ENCODE measurements at regions not wholly inside any gene's neighbourhood (a gene's known extent, or its start where the extent isn't known, plus 50 kb on each side); places are given as distances from the start of the nearest gene placed in this dataset.
A peak's percentile ranks its signal among the peaks of the same experiment; 100 is the strongest.

GRCh38 chr6:110529907-110530306, 53.5 kb upstream of the SLC22A16 start:
- TF ChIP-seq REST (IDR thresholded peaks at IDR 0.05; ENCODE audit: insufficient replicate concordance, low read depth), result no peak
- no peak for TF ChIP-seq SPI1 (IDR thresholded peaks at IDR 0.05; ENCODE audit: borderline replicate concordance, low read depth)
- TF ChIP-seq, protein P1, sequence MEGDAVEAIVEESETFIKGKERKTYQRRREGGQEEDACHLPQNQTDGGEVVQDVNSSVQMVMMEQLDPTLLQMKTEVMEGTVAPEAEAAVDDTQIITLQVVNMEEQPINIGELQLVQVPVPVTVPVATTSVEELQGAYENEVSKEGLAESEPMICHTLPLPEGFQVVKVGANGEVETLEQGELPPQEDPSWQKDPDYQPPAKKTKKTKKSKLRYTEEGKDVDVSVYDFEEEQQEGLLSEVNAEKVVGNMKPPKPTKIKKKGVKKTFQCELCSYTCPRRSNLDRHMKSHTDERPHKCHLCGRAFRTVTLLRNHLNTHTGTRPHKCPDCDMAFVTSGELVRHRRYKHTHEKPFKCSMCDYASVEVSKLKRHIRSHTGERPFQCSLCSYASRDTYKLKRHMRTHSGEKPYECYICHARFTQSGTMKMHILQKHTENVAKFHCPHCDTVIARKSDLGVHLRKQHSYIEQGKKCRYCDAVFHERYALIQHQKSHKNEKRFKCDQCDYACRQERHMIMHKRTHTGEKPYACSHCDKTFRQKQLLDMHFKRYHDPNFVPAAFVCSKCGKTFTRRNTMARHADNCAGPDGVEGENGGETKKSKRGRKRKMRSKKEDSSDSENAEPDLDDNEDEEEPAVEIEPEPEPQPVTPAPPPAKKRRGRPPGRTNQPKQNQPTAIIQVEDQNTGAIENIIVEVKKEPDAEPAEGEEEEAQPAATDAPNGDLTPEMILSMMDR (IDR thresholded peaks at IDR 0.05; ENCODE audit: insufficient read depth, low read length), result no peak
- TF ChIP-seq GABPA (IDR thresholded peaks at IDR 0.05; ENCODE audit: low read depth), result no peak
- TF ChIP-seq POLR2AphosphoS5 (IDR thresholded peaks at IDR 0.05; ENCODE audit: low read depth), result no peak
- DNase-seq (ENCODE audit: low read depth in 1 of 2, low spot score in 1 of 2), result no peak
- no peak overlapping the region for H3K4me3 ChIP-seq (replicated peaks; ENCODE audit: insufficient read depth, low read length)

DNA sequence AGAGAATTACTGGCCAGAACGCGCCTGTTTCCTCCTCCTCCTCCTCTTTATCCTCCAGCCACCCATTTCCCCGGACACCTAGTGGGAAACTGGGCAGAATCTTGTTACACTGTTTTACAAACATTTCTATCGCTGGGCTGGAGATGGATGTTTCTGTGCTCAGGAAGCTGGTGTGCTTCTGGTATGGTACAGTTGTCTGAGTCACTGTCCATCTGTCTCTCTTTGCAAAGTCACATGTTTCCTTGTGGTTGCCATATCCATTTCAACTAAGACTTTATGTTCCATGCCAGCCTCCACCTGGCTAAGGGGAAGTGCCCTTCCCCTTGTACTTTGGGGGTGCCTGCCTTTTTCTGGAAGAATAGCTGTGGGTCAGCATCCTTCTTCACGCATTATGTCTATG, 52.9 kb upstream of the SLC22A16 start:
- Histone ChIP-seq H3K27me3 (ENCODE audit: insufficient read depth, poor library complexity, severe bottlenecking) (no peaks in the 10 kb centered on the region), H3K27ac (replicated peaks) (peak overlapping the region; percentile 38), H3K4me3 (replicated peaks; ENCODE audit: insufficient read depth, low read length) (no peak overlapping the region)
- TF ChIP-seq REST (IDR thresholded peaks at IDR 0.05; ENCODE audit: insufficient replicate concordance, low read depth) (no peak), POLR2AphosphoS5 (IDR thresholded peaks at IDR 0.05; ENCODE audit: low read depth) (peak; percentile 62), SPI1 (IDR thresholded peaks at IDR 0.05; ENCODE audit: borderline replicate concordance, low read depth) (peak; percentile 87)
- TF ChIP-seq, protein P1 (IDR thresholded peaks at IDR 0.05; ENCODE audit: insufficient read depth, low read length), result no peak
- DNase-seq (ENCODE audit: low read depth in 1 of 2, low spot score in 1 of 2), result peak; percentile 64 to 73

More at GRCh38 chr6:110529907-110530306, 53.5 kb upstream of the SLC22A16 start:
- H3K27me3 ChIP-seq (ENCODE audit: insufficient read depth, poor library complexity, severe bottlenecking), result no peaks in the 10 kb centered on the region
- H3K27ac ChIP-seq (replicated peaks), result no peak overlapping the region

GRCh38 chr6:110528930-110529325, 52.5 kb upstream of the SLC22A16 start:
- no peak for DNase-seq (ENCODE audit: low read depth in 1 of 2, low spot score in 1 of 2)
- Histone ChIP-seq H3K27ac (replicated peaks) (peak overlapping the region; percentile 38), H3K4me3 (replicated peaks; ENCODE audit: insufficient read depth, low read length) (no peak overlapping the region), H3K27me3 (ENCODE audit: insufficient read depth, poor library complexity, severe bottlenecking) (no peaks in the 10 kb centered on the region)
- TF ChIP-seq POLR2AphosphoS5 (IDR thresholded peaks at IDR 0.05; ENCODE audit: low read depth) (no peak), REST (IDR thresholded peaks at IDR 0.05; ENCODE audit: insufficient replicate concordance, low read depth) (no peak), SPI1 (IDR thresholded peaks at IDR 0.05; ENCODE audit: borderline replicate concordance, low read depth) (no peak), GABPA (IDR thresholded peaks at IDR 0.05; ENCODE audit: low read depth) (no peak)
- TF ChIP-seq, protein P1 (IDR thresholded peaks at IDR 0.05; ENCODE audit: insufficient read depth, low read length), result no peak
